ENCODE measurements at regions not wholly inside any gene's neighbourhood (a gene's known extent, or its start where the extent isn't known, plus 50 kb on each side); places are given as distances from the start of the nearest gene placed in this dataset.

GRCh38 chr20:22939181-22939580 lies 95.9 kb upstream of the SSTR4 start:
- TF ChIP-seq POLR2A (IDR thresholded peaks at IDR 0.05) (no peak), CTCF (IDR thresholded peaks at IDR 0.05) (no peak), POLR2AphosphoS5 (IDR thresholded peaks at IDR 0.05; ENCODE audit: insufficient read depth in 1 of 2, low read depth in 1 of 2) (no peak)
- DNase-seq (ENCODE audit: extremely low spot score in 2 of 2), result no peak
- intact Hi-C loops (cut with DNase I), result no loop called here

GRCh38 chr20:22940350-22940749 lies 94.8 kb upstream of the SSTR4 start:
- H3K36me3 ChIP-seq, result no peaks in the 10 kb centered on the region
- intact Hi-C loops (cut with DNase I), result no loop called here
- no peak overlapping the region for H3K4me3 ChIP-seq
- no peaks in the 10 kb centered on the region for H3K27me3 ChIP-seq
- TF ChIP-seq CTCF (IDR thresholded peaks at IDR 0.05) (no peak), POLR2AphosphoS5 (IDR thresholded peaks at IDR 0.05; ENCODE audit: insufficient read depth in 1 of 2, low read depth in 1 of 2) (no peak), POLR2A (IDR thresholded peaks at IDR 0.05) (no peak)
- DNase-seq (ENCODE audit: extremely low spot score in 2 of 2), result no peak
- H3K9me3 ChIP-seq, result no peaks in the 10 kb centered on the region
- no peaks in the 10 kb centered on the region for H3K4me1 ChIP-seq
- H3K27ac ChIP-seq, result no peak overlapping the region

More at GRCh38 chr20:22939181-22939580, 95.9 kb upstream of the SSTR4 start:
- no peaks in the 10 kb centered on the region for H3K36me3 ChIP-seq
- H3K4me1 ChIP-seq, result no peaks in the 10 kb centered on the region
- no peaks in the 10 kb centered on the region for H3K27me3 ChIP-seq
- no peak overlapping the region for H3K4me3 ChIP-seq
- no peak overlapping the region for H3K27ac ChIP-seq
- H3K9me3 ChIP-seq, result no peaks in the 10 kb centered on the region

- no peak overlapping the region for H3K27ac ChIP-seq
- no peaks in the 10 kb centered on the region for H3K27me3 ChIP-seq
- peaks cover 3% of the 10 kb centered on the region for H3K4me1 ChIP-seq
- DNase-seq (ENCODE audit: extremely low spot score in 2 of 2), result no peak
- no peaks in the 10 kb centered on the region for H3K9me3 ChIP-seq
- intact Hi-C loops (cut with DNase I), result no loop called here
- no peak for TF ChIP-seq CTCF (IDR thresholded peaks at IDR 0.05)
- TF ChIP-seq POLR2AphosphoS5 (IDR thresholded peaks at IDR 0.05; ENCODE audit: insufficient read depth in 1 of 2, low read depth in 1 of 2), result no peak
- no peak for TF ChIP-seq POLR2A (IDR thresholded peaks at IDR 0.05)
- H3K4me3 ChIP-seq, result no peak overlapping the region
- H3K36me3 ChIP-seq, result no peaks in the 10 kb centered on the region
These were observed 93.6 kb upstream of the SSTR4 start for GRCh38 chr20:22941550-22941949.

GRCh38 chr20:22942742-22943141 lies 92.4 kb upstream of the SSTR4 start:
- Histone ChIP-seq H3K4me3 (no peak overlapping the region), H3K36me3 (no peaks in the 10 kb centered on the region), H3K27me3 (no peaks in the 10 kb centered on the region), H3K4me1 (peaks cover 3% of the 10 kb centered on the region), H3K9me3 (no peaks in the 10 kb centered on the region), H3K27ac (no peak overlapping the region)
- no peak for TF ChIP-seq POLR2A (IDR thresholded peaks at IDR 0.05)
- TF ChIP-seq POLR2AphosphoS5 (IDR thresholded peaks at IDR 0.05; ENCODE audit: insufficient read depth in 1 of 2, low read depth in 1 of 2), result no peak
- TF ChIP-seq CTCF (IDR thresholded peaks at IDR 0.05), result no peak
- intact Hi-C loops (cut with DNase I), result no loop called here
- no peak for DNase-seq (ENCODE audit: extremely low spot score in 2 of 2)

- peaks cover 3% of the 10 kb centered on the region for H3K4me1 ChIP-seq
- intact Hi-C loops (cut with DNase I), result no loop called here
- H3K4me3 ChIP-seq, result no peak overlapping the region
- H3K27ac ChIP-seq, result no peak overlapping the region
- no peaks in the 10 kb centered on the region for H3K27me3 ChIP-seq
- TF ChIP-seq POLR2AphosphoS5 (IDR thresholded peaks at IDR 0.05; ENCODE audit: insufficient read depth in 1 of 2, low read depth in 1 of 2), result no peak
- no peak for TF ChIP-seq POLR2A (IDR thresholded peaks at IDR 0.05)
- TF ChIP-seq CTCF (IDR thresholded peaks at IDR 0.05), result no peak
- no peaks in the 10 kb centered on the region for H3K36me3 ChIP-seq
- no peaks in the 10 kb centered on the region for H3K9me3 ChIP-seq
- DNase-seq (ENCODE audit: extremely low spot score in 2 of 2), result no peak
These were observed 91.0 kb upstream of the SSTR4 start for GRCh38 chr20:22944062-22944461.
